ENCODE measurements at regions not wholly inside any gene's neighbourhood (a gene's known extent, or its start where the extent isn't known, plus 50 kb on each side); places are given as distances from the start of the nearest gene placed in this dataset.
"Not testable (repeated sequence)": the region's sequence is repeated elsewhere in the genome, so short reads cannot be mapped to it uniquely, and the experiment has no call there.

- no peak for DNase-seq
These were observed 241.4 kb upstream of the DGKB start for GRCh38 chr7:15143936-15144335.

DNA sequence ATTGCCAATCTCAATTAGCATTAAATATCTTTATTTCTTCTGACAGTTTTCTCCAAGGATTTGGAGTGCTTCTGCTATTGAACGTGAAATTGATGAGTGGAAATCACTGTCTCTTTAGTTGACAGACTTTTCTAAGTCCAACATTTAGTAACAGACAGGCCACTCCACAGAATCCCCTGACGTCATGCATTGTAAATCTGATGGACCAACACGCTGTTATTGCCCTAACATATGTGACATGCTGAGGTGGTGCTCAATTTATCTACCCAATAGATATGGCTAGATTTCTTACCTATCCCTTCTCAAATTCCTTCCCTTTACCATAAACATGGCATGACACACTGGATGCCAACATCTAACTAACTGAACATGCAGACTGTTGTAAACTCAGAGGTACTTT, 240.6 kb upstream of the DGKB start:
- no peak for DNase-seq

DNA sequence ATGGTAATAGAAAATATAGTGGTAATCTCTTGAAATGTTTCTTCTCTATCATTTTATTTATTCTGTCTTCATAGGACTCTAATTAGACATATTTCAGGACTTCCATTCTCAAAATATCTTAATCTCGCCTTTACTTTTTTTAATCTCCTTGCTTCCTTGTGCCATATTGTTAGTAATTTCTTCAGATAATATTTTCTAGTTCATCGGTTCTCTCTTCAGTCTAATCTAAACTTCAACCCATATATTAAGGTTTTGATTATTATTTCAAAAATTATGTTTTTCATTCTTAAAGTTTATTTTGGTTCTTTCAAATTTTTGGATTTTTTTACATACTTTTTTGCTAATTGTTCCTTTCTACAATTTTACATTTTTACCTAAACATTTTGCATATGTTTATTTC, 237.9 kb upstream of the DGKB start:
- DNase-seq, result no peak

DNA sequence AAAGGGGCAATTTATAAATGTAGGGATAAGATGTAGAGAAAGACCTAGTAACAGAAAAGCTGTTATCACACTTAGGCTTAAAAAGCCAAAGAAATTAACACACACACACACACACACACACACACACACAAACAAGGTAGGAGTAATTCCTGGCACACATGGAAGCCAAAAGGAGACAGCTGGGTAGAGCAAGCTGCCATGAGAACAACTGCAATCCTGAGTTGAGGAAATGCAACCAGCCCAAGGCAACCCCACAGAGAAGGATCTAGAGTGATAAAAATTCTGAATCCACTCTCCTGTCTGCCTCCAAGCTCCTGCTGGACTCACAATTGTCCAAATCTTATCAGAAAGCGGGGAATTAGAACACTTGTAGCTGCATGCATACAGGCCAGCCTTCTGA, 229.1 kb upstream of the DGKB start:
- DNase-seq, result no peak

GRCh38 chr7:15130666-15131541, 228.4 kb upstream of the DGKB start:
- no peak for DNase-seq

GRCh38 chr7:15128716-15129115, 226.2 kb upstream of the DGKB start:
- DNase-seq, result no peak

DNA sequence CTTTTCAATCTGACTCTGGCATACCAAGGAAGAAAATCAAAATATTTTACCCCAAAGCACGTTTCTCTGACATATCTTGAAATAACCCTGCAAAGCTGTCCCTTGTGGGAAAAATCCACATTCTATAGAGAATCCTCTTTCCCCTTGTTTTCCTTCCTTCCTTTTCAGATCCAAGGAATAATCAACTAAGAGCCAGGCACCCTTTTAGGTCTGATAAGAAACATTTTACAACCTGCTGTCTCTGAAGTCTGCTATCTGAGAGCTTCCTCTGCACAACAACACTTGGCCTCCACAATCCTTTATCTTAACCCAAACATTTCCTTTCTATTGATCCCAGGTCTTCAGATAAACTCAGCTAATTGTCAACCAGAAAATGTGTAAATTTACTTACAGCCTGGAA, 224.1 kb upstream of the DGKB start:
- DNase-seq, result not testable (repeated sequence)

- no peak for DNase-seq
These were observed 221.3 kb upstream of the DGKB start for GRCh38 chr7:15123901-15124300.

GRCh38 chr7:15113752-15114151, 211.2 kb upstream of the DGKB start:
- DNase-seq, result no peak

- no peak for DNase-seq
These were observed 203.2 kb upstream of the DGKB start for GRCh38 chr7:15105711-15106110.

GRCh38 chr7:15104411-15105092, 202.0 kb upstream of the DGKB start:
- DNase-seq, result peak; percentile 32

- DNase-seq, result peak; percentile 87
These were observed 196.5 kb upstream of the DGKB start for GRCh38 chr7:15099074-15099473.

GRCh38 chr7:15096853-15097252, 194.3 kb upstream of the DGKB start:
- DNase-seq, result no peak

DNA sequence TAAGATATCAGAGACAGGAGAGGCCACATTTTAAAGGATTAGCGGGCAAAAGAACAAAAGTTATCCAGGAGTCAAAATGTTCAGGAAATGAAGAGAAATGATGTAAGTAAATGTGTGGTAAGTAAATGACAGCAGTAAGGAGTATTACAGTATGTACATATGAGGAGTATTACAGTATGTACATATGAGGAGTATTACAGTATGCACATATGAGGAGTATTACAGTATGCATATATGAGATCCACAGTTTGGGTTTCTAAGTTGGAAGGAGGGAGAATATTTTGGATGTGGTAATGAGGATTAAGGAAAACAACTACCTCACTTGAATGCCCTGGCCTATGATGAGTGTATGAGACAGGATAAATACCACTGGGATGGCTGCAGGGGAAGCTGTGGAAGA, 192.4 kb upstream of the DGKB start:
- no peak for DNase-seq

GRCh38 chr7:15087771-15088170, 185.2 kb upstream of the DGKB start:
- DNase-seq, result no peak

GRCh38 chr7:15086862-15087261, 184.3 kb upstream of the DGKB start:
- DNase-seq, result no peak

GRCh38 chr7:15086131-15086611, 183.6 kb upstream of the DGKB start:
- peak; percentile 72 for DNase-seq

GRCh38 chr7:15085366-15085765, 182.8 kb upstream of the DGKB start:
- peak; percentile 39 for DNase-seq

GRCh38 chr7:15084368-15084767, 181.8 kb upstream of the DGKB start:
- DNase-seq, result peak; percentile 21

GRCh38 chr7:15081891-15082290, 179.3 kb upstream of the DGKB start:
- no peak for DNase-seq

DNA sequence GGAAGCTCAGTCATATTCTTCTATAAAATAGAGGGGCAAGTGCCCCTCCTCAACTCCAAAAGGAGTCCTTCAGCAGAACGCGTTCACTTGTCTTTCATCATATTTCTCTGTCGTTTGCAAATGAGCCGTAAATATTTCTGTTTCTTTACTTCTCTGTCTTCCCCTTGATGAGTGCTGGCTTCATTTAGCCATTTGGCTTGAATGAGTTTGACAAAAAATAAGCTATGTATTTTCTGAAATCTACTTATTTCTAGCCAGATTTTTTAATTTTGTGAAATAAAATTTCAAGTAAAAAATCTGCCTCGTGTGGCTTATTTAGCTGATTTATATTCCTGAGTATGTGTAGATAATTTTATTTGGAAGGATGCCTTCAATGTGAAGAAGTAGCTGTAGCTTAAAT, 170.8 kb upstream of the DGKB start:
- DNase-seq, result no peak

DNA sequence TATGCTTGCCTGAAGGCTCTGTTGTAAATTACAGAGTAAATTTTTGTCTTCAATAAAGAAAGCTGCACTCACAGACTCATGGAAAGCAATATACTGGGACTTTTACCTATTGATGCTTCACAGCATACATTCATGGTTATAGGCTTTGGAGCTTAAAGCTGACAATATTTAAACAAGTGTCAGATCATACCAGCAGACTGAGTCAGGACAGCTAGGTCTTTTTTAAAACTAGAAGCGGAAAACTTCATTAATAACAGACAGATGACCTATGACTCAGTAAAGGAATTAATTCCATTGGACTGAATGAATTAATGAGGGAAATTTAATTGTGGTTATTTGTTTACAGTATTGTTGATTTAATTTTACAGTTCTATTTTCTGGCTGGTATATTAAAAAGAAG, 165.8 kb upstream of the DGKB start:
- no peak for DNase-seq

- no peak for DNase-seq
These were observed 154.7 kb upstream of the DGKB start for GRCh38 chr7:15057272-15057671.

DNA sequence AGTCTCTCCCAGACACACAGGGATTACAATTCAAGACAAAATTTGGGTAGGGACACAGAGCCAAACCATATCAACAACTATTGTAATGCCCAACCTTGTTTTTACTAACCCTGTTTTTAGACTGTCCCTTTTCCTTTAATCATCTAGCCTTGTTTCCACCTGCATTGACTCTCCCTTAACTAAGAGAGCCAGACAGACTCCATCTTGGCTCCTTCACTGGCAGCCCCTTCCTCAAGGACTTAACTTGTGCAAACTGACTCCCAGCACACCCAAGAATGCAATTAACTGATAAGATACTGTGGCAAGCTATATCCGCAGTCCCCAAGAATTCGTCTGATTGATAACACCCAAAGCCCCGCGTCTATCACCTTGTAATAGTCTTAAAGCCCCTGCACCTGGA, 151.8 kb upstream of the DGKB start:
- not testable (repeated sequence) for DNase-seq

Measured in skin of body (tissue), 1 donor.